Coronary artery (tissue), 2 donors: ENCODE measurements at regions not wholly inside any gene's neighbourhood (a gene's known extent, or its start where the extent isn't known, plus 50 kb on each side); places are given as distances from the start of the nearest gene placed in this dataset.
"Not testable (repeated sequence)": the region's sequence is repeated elsewhere in the genome, so short reads cannot be mapped to it uniquely, and the experiment has no call there.

Experiments
- DNase-seq: peaks from one replicate; pipeline ENCODE4 v3.0.0-alpha.2; 2017; ENCODE audit warnings: low spot score
- H3K27ac ChIP-seq, 2 donors: fragments of 200-600 bp; sonication (generic); one replicate each; pipeline ENCODE4 v1.5.1; 2016 to 2019
- H3K4me3 ChIP-seq: fragments of 200-600 bp; sonication (generic); 2 replicates; pipeline ENCODE4 v1.5.1; 2016; ENCODE audit warnings: mild to moderate bottlenecking, moderate library complexity
- CTCF ChIP-seq: fragments of 200-600 bp; sonication (generic); IDR thresholded peaks from one replicate; pipeline ENCODE4 v1.5.1; 2019; ENCODE audit warnings: antibody characterized with exemption

DNA sequence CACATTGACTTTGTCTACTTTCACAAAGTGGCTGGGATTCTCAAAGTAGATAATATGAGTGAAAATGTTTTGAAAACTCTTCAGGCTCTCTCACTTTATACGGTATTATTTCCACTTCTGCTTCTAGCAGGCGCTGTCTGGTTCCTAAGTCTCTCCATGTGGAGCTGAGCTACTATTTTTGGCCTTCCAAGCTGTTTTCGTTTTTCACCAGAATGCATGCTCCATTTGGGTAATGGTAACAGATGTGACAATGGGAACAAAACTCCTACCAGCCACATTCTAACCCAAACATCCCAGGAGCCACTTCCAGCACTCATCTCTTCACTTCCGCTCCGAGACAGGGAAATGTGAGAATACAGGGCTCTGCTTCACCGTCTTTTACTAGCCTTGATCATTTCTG lies 586.7 kb downstream of the NTRK3 start:
- DNase-seq, result no peak
- Histone ChIP-seq H3K27ac (peak overlapping the region; percentile 40 to 51), H3K4me3 (peak overlapping the region; percentile 8)
- no peak for TF ChIP-seq CTCF

DNA sequence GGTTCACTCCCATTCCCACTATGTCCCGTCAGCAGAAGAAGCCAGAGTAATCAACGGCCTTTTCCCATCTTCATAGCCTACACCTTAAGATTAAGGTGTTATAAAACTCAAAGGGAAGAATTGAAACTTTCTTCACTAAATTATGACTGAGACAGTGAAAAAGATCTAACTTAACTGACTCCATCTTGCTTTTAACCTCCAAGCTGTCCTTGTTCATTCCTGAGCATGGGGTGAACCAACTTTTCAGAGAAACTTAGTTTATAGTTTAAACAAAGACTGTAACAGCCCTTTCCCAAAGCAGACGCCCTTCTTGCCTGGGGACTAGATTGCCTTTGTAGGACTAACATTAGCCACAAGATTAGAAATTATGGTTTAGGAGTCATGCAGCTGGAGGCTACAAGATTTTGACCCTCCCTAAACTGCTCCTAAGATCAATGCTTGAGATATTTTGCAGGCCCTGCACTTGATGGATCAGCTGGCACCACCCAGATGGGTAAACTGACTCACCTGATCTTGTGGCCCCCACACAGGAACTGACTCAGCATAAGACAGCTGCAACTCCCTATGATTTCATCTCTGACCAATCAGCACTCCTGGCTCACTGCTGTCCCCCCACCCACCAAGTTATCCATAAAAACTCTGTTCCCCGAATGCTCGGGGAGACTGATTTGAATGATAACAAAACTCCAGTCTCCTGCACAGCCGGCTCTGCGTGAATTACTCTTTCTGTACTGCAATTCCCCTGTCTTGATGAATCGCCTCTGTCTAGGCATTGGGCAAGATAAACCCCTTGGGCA lies 587.6 kb downstream of the NTRK3 start:
- H3K27ac ChIP-seq, result peak overlapping the region in 1 of 2 donors; percentile 40
- H3K4me3 ChIP-seq, DNase-seq: not testable (repeated sequence)

- DNase-seq, result no peak
- Histone ChIP-seq H3K4me3 (no peak overlapping the region), H3K27ac (no peak overlapping the region)
- no peak for TF ChIP-seq CTCF
Observed at GRCh38 chr15:87667643-87668042, 588.9 kb downstream of the NTRK3 start.

GRCh38 chr15:87662575-87662974 lies 594.0 kb downstream of the NTRK3 start:
- TF ChIP-seq CTCF, result no peak
- H3K27ac ChIP-seq, result no peak overlapping the region
- DNase-seq, result no peak
- no peak overlapping the region for H3K4me3 ChIP-seq

- H3K27ac ChIP-seq, result no peak overlapping the region
- no peak for DNase-seq
- H3K4me3 ChIP-seq, result no peak overlapping the region
- TF ChIP-seq CTCF, result no peak
Observed at GRCh38 chr15:87661454-87662355, 594.8 kb downstream of the NTRK3 start.

DNA sequence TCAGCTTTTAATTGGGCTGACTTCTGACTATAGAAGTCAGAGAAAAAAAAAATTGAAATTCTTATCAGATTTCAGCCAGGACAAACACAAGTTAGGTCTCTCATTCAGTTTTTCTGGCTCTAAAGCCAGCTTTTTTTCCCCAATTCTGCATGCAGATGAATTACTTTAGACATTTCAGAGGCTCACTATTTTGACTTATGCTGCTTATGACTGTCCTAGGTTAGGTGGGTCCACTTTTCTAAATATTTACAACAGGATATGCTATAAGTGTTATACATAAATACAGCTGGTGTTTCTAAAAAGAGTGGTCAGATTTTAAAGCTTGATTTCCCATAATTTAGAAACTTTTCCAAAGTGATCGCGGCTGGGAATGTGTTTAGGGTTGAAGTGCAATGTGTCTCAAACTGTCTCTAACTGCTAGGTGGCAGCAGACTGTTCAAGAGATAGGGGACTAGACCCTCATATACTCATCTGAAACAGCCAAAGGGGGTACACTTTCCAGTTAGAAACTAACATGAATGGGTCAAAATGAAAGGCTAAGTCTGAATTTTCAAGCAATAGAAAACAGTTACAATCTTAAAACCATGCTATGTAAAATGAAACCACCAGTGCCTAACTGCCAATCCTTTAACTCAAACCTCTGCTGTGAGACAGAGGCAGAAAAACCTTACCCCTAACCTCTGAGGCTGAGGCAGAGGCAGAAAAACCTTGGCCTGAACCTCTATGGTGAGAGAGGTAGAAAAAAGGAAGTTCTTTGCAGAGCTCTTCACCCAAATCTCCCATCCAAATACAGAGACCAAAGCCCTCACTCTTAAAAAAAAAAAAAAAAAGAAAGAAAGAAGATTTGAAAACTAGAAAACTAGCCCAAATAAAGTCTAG lies 596.0 kb downstream of the NTRK3 start:
- no peak for DNase-seq
- TF ChIP-seq CTCF, result no peak
- Histone ChIP-seq H3K27ac (no peak overlapping the region), H3K4me3 (no peak overlapping the region)

GRCh38 chr15:87656372-87656771 lies 600.2 kb downstream of the NTRK3 start:
- DNase-seq, result no peak
- Histone ChIP-seq H3K4me3 (no peak overlapping the region), H3K27ac (no peak overlapping the region)
- no peak for TF ChIP-seq CTCF
